NB4 (cell line): ENCODE measurements at regions not wholly inside any gene's neighbourhood (a gene's known extent, or its start where the extent isn't known, plus 50 kb on each side); places are given as distances from the start of the nearest gene placed in this dataset.
"Not testable (repeated sequence)": the region's sequence is repeated elsewhere in the genome, so short reads cannot be mapped to it uniquely, and the experiment has no call there.

Experiments
- DNase-seq: peaks from one replicate; pipeline ENCODE4 v3.0.0; 2010; ENCODE audit warnings: low read depth
- H3K4me3 ChIP-seq: one replicate; pipeline ENCODE4 v1.5.1; 2011; ENCODE audit warnings: mild to moderate bottlenecking, low read depth, low read length, moderate library complexity
- CTCF ChIP-seq: IDR thresholded peaks from one replicate; pipeline ENCODE4 v1.5.1; 2012; ENCODE audit warnings: low read depth, low read length
- MAX ChIP-seq: IDR thresholded peaks from 2 replicates; pipeline ENCODE4 v1.6.1; 2011; ENCODE audit warnings: low read depth, low read length
- MYC ChIP-seq: IDR thresholded peaks from 2 replicates; pipeline ENCODE4 v1.6.1; 2011; ENCODE audit warnings: low read depth, low read length
- POLR2A ChIP-seq: IDR thresholded peaks from 2 replicates; pipeline ENCODE4 v1.6.1; 2011; ENCODE audit warnings: mild to moderate bottlenecking; ENCODE audit not compliant: insufficient read length; ENCODE audit errors: extremely low read depth

DNA sequence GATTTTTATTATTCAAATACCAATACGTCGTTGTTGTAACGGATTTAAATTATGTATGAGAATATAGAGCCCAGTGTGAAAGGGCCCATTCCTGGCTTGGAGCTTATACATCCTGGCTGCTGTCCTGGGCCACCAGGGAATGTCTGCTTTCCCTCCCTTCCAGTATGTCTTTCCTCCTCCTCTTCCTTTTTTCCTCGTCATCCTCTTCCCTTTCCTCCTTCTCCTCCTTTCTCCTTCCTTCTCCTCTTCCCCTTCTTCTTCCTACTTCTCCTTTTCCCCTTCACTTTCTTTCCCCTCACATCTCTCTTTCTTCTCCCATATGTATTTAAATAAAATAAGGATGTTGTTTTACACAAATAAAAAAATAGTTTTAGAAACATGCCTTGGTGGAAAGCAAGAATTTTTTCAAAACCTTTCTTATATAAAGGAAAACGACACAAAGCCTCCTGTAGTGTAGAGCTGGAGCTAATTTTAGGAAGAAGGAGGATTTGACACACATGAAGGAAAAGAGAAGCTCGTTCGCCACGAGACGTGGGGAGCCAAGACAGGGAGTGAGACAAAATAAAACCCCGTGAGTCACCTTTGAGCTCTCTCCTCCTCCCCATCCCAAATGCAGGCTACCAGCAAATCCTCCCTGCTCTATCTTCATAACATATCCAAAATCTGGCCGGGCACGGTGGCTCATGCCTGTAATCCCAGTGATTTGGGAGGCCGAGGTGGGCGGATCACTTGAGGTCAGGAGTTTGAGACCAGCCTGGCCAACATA is 301.1 kb upstream of the LYZL1 start:
- no peak overlapping the region for H3K4me3 ChIP-seq
- DNase-seq = no peak
- no peak for TF ChIP-seq MAX
- no peak for TF ChIP-seq POLR2A
- no peak for TF ChIP-seq MYC
- TF ChIP-seq CTCF = no peak

DNA sequence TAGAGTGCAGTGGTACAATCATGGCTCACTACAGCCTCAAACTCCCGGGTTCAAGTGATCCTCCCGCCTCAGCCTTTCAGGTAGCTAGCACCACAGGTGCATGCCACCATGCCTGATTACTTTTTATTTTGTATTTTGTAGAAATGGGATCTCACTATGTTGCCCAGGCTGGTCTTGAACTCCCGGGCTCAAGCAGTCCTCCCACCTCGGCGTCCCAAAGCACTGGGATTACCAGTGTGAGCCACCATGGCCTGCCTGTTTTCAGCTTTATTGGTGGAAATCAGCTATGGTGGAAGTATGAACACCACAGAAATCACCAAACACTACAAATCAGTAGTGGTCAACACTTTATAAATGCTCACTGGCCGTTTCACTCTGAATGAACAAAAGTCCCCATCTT is 299.9 kb upstream of the LYZL1 start:
- DNase-seq = no peak
- TF ChIP-seq MYC (no peak), MAX (no peak), POLR2A (no peak), CTCF (no peak)
- no peak overlapping the region for H3K4me3 ChIP-seq

DNA sequence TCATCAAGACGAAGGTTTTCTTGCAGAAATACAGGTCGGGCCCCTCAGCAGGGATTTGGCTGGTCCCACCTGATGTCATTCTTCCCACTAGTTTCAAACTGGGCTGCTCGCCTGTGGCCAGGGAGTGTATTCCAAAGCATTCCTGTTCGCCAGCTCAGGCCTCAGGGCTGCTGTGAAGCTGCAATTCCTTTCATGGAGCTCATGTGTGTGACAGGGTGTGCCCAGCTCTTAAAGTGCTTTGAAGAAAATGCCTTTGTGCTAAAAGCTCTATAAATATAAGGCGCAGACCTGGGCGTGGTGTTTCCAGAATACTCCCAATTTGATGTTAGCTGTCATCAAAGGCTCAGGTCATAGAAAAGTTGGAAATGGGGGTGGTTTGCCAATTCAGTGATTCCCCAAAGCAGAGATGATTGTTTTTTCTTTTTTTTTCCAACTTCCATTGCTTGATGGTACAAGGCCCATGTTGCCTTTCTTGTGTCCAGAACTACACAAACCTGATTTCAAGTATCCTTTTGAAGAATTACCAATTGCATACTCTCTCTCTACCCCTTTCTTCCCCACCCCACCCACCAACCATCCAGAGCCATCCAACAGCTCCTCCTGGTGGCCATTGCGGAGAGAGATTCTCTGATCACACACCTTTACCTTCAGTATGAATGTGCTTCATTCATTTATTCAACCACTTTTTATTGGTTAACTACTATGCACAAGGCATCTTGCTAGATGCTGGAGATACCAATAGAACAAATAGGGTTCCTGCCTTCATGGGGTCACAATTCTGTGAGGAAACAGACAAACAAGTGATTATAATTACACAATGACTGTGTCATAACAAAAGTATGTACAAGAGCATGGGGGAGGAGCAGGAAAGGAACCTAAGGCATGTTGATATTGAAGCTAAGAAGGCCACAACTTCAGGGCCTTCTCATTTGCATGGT is 297.3 kb upstream of the LYZL1 start:
- no peak overlapping the region for H3K4me3 ChIP-seq
- DNase-seq = peak; percentile 44

GRCh38 chr10:28993056-28993455 is 295.8 kb upstream of the LYZL1 start:
- TF ChIP-seq POLR2A (no peak), CTCF (no peak), MAX (no peak), MYC (no peak)
- H3K4me3 ChIP-seq = no peak overlapping the region
- no peak for DNase-seq

More for the DNA sequence above, 297.3 kb upstream of the LYZL1 start:
- TF ChIP-seq CTCF (peak; percentile 48), POLR2A (no peak)

DNA sequence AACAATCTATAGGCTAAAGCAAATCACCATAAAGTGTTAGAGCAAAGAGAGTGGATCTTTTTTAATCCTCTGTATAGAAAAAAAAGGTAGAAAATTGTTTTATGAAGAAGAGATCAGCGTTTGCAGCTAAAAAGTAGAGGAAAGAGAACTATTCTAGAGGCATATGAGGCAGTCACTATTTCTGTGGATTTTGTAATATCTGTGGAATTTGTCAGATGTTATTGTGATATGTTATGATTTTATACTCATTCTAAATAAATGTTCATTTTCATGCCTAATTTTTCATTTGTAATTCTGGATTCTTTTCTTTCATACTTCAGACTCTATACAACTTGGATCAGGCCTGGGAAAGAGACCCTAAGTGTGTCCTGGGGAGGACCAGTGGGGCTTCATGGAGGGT is 295.0 kb upstream of the LYZL1 start:
- TF ChIP-seq MYC = no peak
- no peak for TF ChIP-seq MAX
- DNase-seq = no peak
- H3K4me3 ChIP-seq = no peak overlapping the region

- not testable (repeated sequence) for H3K4me3 ChIP-seq, DNase-seq
These were observed 294.1 kb upstream of the LYZL1 start for GRCh38 chr10:28994802-28995201.
